BLaER1 (cell line): ENCODE measurements at regions not wholly inside any gene's neighbourhood (a gene's known extent, or its start where the extent isn't known, plus 50 kb on each side); places are given as distances from the start of the nearest gene placed in this dataset.
"Not testable (repeated sequence)": the region's sequence is repeated elsewhere in the genome, so short reads cannot be mapped to it uniquely, and the experiment has no call there.

Source experiments
- H3K27ac ChIP-seq: shearing (Covaris generic); formaldehyde crosslinking; 2 replicates; pipeline ENCODE4 v1.8.1; 2022
- H3K27me3 ChIP-seq: shearing (Covaris generic); formaldehyde crosslinking; 2 replicates; pipeline ENCODE4 v1.8.1; 2022
- H3K36me3 ChIP-seq: shearing (Covaris generic); formaldehyde crosslinking; 2 replicates; pipeline ENCODE4 v1.8.1; 2022
- H3K4me1 ChIP-seq: shearing (Covaris generic); formaldehyde crosslinking; 2 replicates; pipeline ENCODE4 v1.8.1; 2022
- H3K4me2 ChIP-seq: shearing (Covaris generic); formaldehyde crosslinking; 2 replicates; pipeline ENCODE4 v1.8.1; 2022
- H3K4me3 ChIP-seq: shearing (Covaris generic); formaldehyde crosslinking; 2 replicates; pipeline ENCODE4 v1.8.1; 2022
- H3K9ac ChIP-seq: shearing (Covaris generic); formaldehyde crosslinking; 2 replicates; pipeline ENCODE4 v1.8.1; 2022
- H3K9me3 ChIP-seq: shearing (Covaris generic); formaldehyde crosslinking; 2 replicates; pipeline ENCODE4 v1.8.1; 2022
- H4K20me1 ChIP-seq: shearing (Covaris generic); formaldehyde crosslinking; 2 replicates; pipeline ENCODE4 v1.8.1; 2022
- Cebpa-rat ChIP-seq: shearing (Covaris generic); IDR thresholded peaks from 2 replicates; pipeline ENCODE4 v1.8.1; 2022

GRCh38 chr5:113682497-113683136 is 169.1 kb downstream of the YTHDC2 start:
- Histone ChIP-seq H3K36me3 (no peaks in the 10 kb centered on the region), H3K4me3 (no peak overlapping the region), H3K9me3 (no peaks in the 10 kb centered on the region), H3K9ac (no peak overlapping the region), H4K20me1 (no peaks in the 10 kb centered on the region), H3K27ac (no peak overlapping the region), H3K4me2 (no peak overlapping the region), H3K4me1 (no peaks in the 10 kb centered on the region), H3K27me3 (no peaks in the 10 kb centered on the region)
- no peak for TF ChIP-seq Cebpa-rat

DNA sequence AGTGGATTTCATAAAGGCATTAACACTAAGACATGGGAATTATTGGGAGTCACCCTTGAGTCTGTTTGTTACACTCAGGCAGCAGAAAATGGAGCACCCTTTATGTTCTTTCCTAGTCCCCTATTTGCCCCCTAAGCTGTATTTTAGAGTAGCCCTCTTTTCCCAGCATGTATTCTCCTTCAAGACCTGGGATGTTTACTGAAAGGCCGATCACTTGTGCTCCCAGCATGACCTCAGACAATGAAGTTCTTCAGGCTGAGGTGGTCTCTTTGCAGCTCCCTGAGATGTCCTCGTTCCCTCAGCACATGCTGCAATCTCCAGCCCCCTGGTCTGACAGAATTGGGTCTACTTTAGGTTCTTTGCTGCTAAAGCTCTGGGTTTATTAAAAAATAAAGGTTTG is 169.7 kb downstream of the YTHDC2 start:
- Histone ChIP-seq H4K20me1 (no peaks in the 10 kb centered on the region), H3K9ac (no peak overlapping the region), H3K27me3 (no peaks in the 10 kb centered on the region), H3K4me1 (no peaks in the 10 kb centered on the region), H3K4me3 (no peak overlapping the region), H3K27ac (no peak overlapping the region), H3K9me3 (no peaks in the 10 kb centered on the region), H3K36me3 (no peaks in the 10 kb centered on the region), H3K4me2 (no peak overlapping the region)
- TF ChIP-seq Cebpa-rat: no peak

- Histone ChIP-seq H3K27ac (no peak overlapping the region), H3K9me3 (no peaks in the 10 kb centered on the region), H3K9ac (no peak overlapping the region), H3K36me3 (no peaks in the 10 kb centered on the region), H3K27me3 (no peaks in the 10 kb centered on the region), H3K4me2 (no peak overlapping the region), H3K4me3 (no peak overlapping the region), H3K4me1 (no peaks in the 10 kb centered on the region), H4K20me1 (no peaks in the 10 kb centered on the region)
- TF ChIP-seq Cebpa-rat: no peak
Observed at GRCh38 chr5:113686599-113686998, 173.1 kb downstream of the YTHDC2 start.

DNA sequence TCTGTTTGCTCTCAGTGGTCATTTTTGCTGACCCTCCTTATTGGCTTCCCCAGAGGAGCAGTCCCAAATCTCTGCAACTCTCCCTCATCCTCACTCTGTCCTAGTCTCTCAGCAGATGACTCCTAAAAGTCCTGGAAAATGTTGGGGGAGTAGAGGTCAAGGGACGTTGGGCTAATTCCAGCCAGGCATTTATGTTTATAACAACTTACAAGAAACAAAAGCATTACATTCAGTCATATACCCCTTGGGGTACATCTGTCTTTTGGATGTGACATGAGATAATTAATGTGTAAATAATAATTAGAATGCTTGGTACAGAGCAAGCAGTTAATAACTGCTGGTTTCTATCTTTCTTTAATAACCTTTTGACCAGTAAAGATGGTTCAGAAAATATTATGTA is 176.2 kb downstream of the YTHDC2 start:
- H3K27me3 ChIP-seq: no peaks in the 10 kb centered on the region
- no peak overlapping the region for H3K4me3 ChIP-seq
- H3K9ac ChIP-seq: no peak overlapping the region
- peaks cover 7% of the 10 kb centered on the region for H3K4me1 ChIP-seq
- H3K9me3 ChIP-seq: no peaks in the 10 kb centered on the region
- no peak overlapping the region for H3K27ac ChIP-seq
- no peak overlapping the region for H3K4me2 ChIP-seq
- H4K20me1 ChIP-seq: no peaks in the 10 kb centered on the region
- no peaks in the 10 kb centered on the region for H3K36me3 ChIP-seq
- no peak for TF ChIP-seq Cebpa-rat

- H3K4me2 ChIP-seq: 0 out of 2 replicates have a peak overlapping the region, but pooled peaks have one; percentile 46
- peaks cover 7% of the 10 kb centered on the region for H3K4me1 ChIP-seq
- TF ChIP-seq Cebpa-rat: no peak
- no peak overlapping the region for H3K27ac ChIP-seq
- H3K36me3 ChIP-seq: no peaks in the 10 kb centered on the region
- no peaks in the 10 kb centered on the region for H3K9me3 ChIP-seq
- no peaks in the 10 kb centered on the region for H3K27me3 ChIP-seq
- H3K9ac ChIP-seq: no peak overlapping the region
- no peaks in the 10 kb centered on the region for H4K20me1 ChIP-seq
- H3K4me3 ChIP-seq: no peak overlapping the region
Observed at GRCh38 chr5:113692466-113692865, 179.0 kb downstream of the YTHDC2 start.

DNA sequence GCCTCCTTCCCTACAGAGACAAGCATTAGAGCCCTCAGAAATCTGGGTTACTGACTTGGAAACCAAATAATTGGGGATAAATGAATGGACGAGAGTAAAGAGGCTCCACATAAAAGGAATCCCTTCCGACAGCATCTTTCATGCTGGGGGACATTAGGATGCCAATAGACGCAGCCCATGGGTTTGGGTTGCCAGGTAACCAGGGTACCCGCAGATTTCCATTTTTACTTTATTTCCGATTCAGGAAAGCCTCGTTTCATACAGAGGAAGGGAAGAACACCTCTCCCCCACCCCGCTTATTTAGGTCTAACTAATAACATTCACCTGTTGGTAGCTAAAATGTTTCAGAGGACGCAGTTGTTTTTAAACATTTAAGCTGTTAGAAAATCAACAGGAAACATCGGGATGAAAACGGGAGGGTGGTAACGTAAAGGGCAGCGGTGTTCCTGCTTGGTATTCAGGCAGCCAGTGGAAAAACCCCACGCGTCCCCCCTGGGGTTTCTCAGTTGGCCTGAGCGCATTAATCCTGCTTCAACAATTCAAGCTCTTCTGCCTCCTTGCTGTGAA is 179.5 kb downstream of the YTHDC2 start:
- no peak overlapping the region for H3K27ac ChIP-seq
- no peak overlapping the region for H3K4me3 ChIP-seq
- H3K4me2 ChIP-seq: peak overlapping the region; percentile 46
- H3K9ac ChIP-seq: no peak overlapping the region
- no peaks in the 10 kb centered on the region for H3K36me3 ChIP-seq
- H4K20me1 ChIP-seq: no peaks in the 10 kb centered on the region
- H3K4me1 ChIP-seq: peaks cover 7% of the 10 kb centered on the region
- no peak for TF ChIP-seq Cebpa-rat
- H3K27me3 ChIP-seq: no peaks in the 10 kb centered on the region
- no peaks in the 10 kb centered on the region for H3K9me3 ChIP-seq

- H3K9ac ChIP-seq: no peak overlapping the region
- H3K27me3 ChIP-seq: no peaks in the 10 kb centered on the region
- no peak overlapping the region for H3K4me3 ChIP-seq
- peaks cover 7% of the 10 kb centered on the region for H3K4me1 ChIP-seq
- no peak overlapping the region for H3K27ac ChIP-seq
- no peaks in the 10 kb centered on the region for H3K36me3 ChIP-seq
- no peaks in the 10 kb centered on the region for H3K9me3 ChIP-seq
- H4K20me1 ChIP-seq: no peaks in the 10 kb centered on the region
- no peak for TF ChIP-seq Cebpa-rat
- no peak overlapping the region for H3K4me2 ChIP-seq
Observed at GRCh38 chr5:113693701-113694100, 180.2 kb downstream of the YTHDC2 start.

DNA sequence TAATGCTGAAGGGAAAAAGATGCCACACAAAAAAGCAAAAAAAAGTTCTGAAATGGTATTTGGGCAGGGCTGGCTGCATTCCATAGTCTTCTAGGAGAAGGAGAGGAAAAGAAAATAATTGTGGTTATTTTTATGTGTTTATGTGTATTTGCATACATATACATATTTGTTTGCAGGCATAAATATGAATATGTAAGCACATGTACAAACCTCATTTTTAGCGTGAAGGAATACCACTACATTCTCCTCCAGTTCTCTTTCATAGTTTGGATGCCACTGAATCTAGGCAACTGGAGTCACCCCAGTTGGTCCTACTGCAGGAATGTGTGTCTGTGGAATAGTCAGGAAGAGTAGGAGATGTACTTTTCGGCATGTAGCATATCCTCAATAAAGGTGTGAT is 181.1 kb downstream of the YTHDC2 start:
- no peak overlapping the region for H3K9ac ChIP-seq
- no peaks in the 10 kb centered on the region for H3K27me3 ChIP-seq
- H3K27ac ChIP-seq: no peak overlapping the region
- H4K20me1 ChIP-seq: no peaks in the 10 kb centered on the region
- no peak overlapping the region for H3K4me3 ChIP-seq
- peaks cover 7% of the 10 kb centered on the region for H3K4me1 ChIP-seq
- TF ChIP-seq Cebpa-rat: no peak
- no peak overlapping the region for H3K4me2 ChIP-seq
- H3K36me3 ChIP-seq: no peaks in the 10 kb centered on the region
- no peaks in the 10 kb centered on the region for H3K9me3 ChIP-seq

DNA sequence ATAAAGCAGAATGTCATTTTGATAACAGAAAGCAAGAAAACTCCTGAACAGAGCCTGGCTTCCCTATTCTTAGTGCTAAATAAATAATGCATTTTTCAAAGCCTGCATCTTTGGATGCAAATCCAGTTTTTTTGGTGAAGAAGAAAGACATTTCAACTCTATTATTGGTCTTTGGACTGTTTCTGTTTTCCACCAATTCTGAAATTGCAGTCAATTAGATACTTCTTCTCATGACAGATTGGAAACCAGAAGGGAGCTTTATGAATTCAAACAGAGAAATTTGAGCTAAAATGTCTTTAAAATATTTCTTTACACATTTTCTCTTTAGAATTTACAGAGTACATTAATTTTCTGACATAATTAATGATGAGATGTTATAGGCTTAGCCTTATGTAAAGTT is 189.8 kb downstream of the YTHDC2 start:
- no peak for TF ChIP-seq Cebpa-rat

DNA sequence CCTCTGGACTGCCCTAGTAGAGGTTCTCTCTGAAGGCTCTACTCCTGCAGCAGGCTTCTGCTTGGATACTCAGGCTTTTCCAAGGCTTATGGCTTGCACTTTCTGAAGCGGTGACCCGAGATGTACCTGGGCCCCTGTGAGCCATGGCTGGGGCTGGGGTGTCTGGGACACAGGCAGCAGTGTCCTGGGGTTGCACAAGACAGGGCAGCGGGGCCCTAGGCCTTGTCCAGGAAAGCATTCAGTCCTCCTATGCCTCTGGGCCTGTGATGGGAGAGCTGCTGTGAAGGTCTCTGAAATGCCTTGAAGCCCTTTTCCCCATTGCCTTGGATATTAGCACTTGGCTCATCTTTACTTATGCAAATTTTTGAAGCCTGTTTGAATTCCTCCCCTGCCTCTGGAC is 192.2 kb downstream of the YTHDC2 start:
- Histone ChIP-seq H3K4me2 (no peak overlapping the region), H3K4me3 (no peak overlapping the region), H3K9ac (no peak overlapping the region), H3K27me3 (no peaks in the 10 kb centered on the region), H3K4me1 (no peaks in the 10 kb centered on the region), H3K27ac (no peak overlapping the region), H3K36me3 (no peaks in the 10 kb centered on the region), H3K9me3 (peaks cover 31% of the 10 kb centered on the region), H4K20me1 (no peaks in the 10 kb centered on the region)
- no peak for TF ChIP-seq Cebpa-rat

More for the DNA sequence above, 189.8 kb downstream of the YTHDC2 start:
- Histone ChIP-seq H3K9ac (no peak overlapping the region), H3K4me3 (no peak overlapping the region), H3K27ac (no peak overlapping the region), H3K9me3 (peaks cover 31% of the 10 kb centered on the region), H3K4me1 (no peaks in the 10 kb centered on the region), H4K20me1 (no peaks in the 10 kb centered on the region), H3K4me2 (no peak overlapping the region), H3K27me3 (no peaks in the 10 kb centered on the region), H3K36me3 (no peaks in the 10 kb centered on the region)

DNA sequence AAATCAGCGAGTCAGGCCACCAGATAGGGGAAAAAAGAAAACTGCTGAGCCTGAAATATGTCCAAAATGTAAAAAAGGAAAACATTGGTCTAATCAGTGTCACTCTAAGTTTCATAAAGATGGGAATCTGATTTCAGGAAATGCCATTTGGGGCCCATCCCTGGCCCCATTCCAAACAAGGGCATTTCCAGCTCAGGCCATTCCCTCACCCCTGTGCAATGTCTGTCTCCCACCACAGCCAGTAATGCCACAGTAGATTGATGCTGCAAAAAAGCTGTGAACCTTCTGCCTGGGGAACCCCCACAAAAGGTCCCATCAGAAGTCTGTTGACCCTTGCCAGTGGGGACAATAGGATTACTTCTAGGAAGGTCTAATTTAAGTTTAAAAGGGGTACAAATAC is 199.6 kb downstream of the YTHDC2 start:
- Histone ChIP-seq H3K27ac (no peak overlapping the region), H3K36me3 (no peaks in the 10 kb centered on the region), H3K4me3 (no peak overlapping the region), H3K27me3 (no peaks in the 10 kb centered on the region), H3K9ac (no peak overlapping the region), H3K4me2 (no peak overlapping the region), H3K4me1 (no peaks in the 10 kb centered on the region), H3K9me3 (peaks cover 31% of the 10 kb centered on the region), H4K20me1 (no peaks in the 10 kb centered on the region)
- TF ChIP-seq Cebpa-rat: no peak

DNA sequence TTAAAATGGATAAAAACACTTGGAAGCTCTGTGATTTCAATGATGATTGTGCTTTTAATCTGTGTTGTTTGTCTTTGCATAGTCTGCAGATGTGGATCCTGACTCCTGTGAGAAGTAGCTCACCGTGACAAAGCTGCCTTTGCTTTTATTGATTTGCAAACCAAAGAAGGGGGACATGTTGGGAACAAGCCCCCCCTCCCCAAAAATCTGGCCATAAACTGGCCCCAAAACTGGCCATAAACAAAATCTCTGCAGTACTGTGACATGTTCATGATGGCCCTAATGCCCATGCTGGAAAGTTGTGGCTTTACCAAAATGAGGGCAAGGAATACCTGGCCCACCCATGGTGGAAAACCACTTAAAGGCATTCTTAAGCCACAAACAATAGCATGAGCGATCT is 202.4 kb downstream of the YTHDC2 start:
- not testable (repeated sequence) for H3K27me3 ChIP-seq, H3K4me1 ChIP-seq, H3K4me2 ChIP-seq, H3K4me3 ChIP-seq, H3K36me3 ChIP-seq, H4K20me1 ChIP-seq, H3K9ac ChIP-seq, H3K27ac ChIP-seq
- H3K9me3 ChIP-seq: peaks cover 31% of the 10 kb centered on the region
